Fibroblast of skin of abdomen (primary cell): ENCODE measurements at regions not wholly inside any gene's neighbourhood (a gene's known extent, or its start where the extent isn't known, plus 50 kb on each side); places are given as distances from the start of the nearest gene placed in this dataset.

Experiments
- DNase-seq: peaks from one replicate; pipeline ENCODE4 v3.0.0-alpha.2; 2013

DNA sequence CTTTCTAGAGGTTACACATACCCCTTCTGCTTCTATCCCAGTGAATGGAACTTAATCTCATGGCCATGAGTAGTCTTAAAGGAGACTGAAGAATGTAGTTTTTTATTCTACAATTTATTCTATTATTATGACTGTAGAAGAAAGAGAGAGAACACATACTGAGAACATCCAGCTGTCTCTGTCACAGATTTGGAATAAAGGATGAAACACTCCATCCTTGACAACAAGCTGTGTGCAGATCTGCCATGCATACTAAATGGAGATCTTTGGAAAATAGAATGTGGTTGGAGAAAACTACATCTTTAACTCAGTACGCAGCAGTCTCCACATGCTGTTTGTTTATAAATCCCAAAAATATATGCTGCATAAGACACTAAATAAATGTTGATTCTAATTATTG is 54.1 kb upstream of the NUDT7 start:
- no peak for DNase-seq

GRCh38 chr16:77669057-77669456 is 53.3 kb upstream of the NUDT7 start:
- no peak for DNase-seq
